Epithelial cell of proximal tubule (primary cell): ENCODE measurements at regions not wholly inside any gene's neighbourhood (a gene's known extent, or its start where the extent isn't known, plus 50 kb on each side); places are given as distances from the start of the nearest gene placed in this dataset.

Experiments
- DNase-seq: peaks from one replicate; pipeline ENCODE4 v3.0.0-alpha.2; 2011; ENCODE audit warnings: low read depth
- H3K4me3 ChIP-seq: 2 replicates; pipeline ENCODE4 v1.5.1; 2011; ENCODE audit warnings: low read depth, mild to moderate bottlenecking, low read length
- CTCF ChIP-seq: conservative IDR thresholded peaks from 2 replicates; pipeline ENCODE4 v1.5.1; 2012; ENCODE audit warnings: low read depth, mild to moderate bottlenecking, low read length

GRCh38 chr1:84743896-84744295 lies 53.6 kb upstream of the SSX2IP start:
- no peak for TF ChIP-seq CTCF
- no peak for DNase-seq
- H3K4me3 ChIP-seq = no peak overlapping the region

- TF ChIP-seq CTCF = no peak
- no peak for DNase-seq
- H3K4me3 ChIP-seq = no peak overlapping the region
These were observed 52.4 kb upstream of the SSX2IP start for GRCh38 chr1:84742653-84743052.

GRCh38 chr1:84740050-84740714 lies 49.9 kb upstream of the SSX2IP start:
- DNase-seq = no peak

More at GRCh38 chr1:84740050-84740714, 49.9 kb upstream of the SSX2IP start:
- no peak for TF ChIP-seq CTCF
- no peak overlapping the region for H3K4me3 ChIP-seq
